Glomerular visceral epithelial cell (primary cell): ENCODE measurements at regions not wholly inside any gene's neighbourhood (a gene's known extent, or its start where the extent isn't known, plus 50 kb on each side); places are given as distances from the start of the nearest gene placed in this dataset.

Experiments used
- DNase-seq: peaks from one replicate; pipeline ENCODE4 v3.0.0-alpha.2; 2016; ENCODE audit errors: extremely low spot score

DNA sequence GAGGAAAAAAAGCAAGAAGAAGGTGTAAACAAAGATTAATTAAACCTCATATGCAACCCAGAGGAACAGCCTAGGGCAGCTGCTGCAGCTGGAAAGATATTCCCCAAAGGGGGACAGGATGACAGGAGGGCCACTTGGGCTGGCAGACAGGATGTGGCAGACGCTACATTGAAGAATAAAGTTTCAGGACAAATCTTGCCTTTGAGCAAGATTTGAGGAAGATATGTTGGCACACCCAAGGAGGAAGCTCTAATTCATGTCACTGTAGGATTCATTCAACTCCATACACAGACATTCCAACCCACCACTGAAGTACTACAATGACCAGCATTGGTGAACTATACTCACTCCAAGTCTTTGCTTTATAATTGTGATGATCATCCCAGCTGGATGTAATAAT lies 504.0 kb downstream of the SHQ1 start:
- no peak for DNase-seq

DNA sequence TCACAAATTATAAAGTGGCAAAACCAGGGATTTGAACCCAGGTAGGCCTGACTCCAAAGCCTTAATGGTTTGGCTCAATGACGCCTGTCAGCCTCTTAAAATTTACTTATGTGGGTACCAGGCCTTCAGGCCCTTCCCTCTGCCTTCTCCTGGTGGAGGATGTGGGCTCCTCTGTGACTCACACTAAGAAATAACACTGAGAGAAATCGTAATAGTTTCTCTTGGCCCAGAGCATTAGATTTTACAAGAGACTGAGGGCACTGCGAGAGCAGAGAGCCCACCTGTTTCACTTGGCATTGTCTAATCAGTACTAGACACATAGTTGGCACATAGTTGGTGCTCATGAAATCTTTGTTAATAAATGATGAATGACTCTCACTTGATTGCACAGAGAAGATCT lies 505.2 kb downstream of the SHQ1 start:
- DNase-seq = peak; percentile 51

DNA sequence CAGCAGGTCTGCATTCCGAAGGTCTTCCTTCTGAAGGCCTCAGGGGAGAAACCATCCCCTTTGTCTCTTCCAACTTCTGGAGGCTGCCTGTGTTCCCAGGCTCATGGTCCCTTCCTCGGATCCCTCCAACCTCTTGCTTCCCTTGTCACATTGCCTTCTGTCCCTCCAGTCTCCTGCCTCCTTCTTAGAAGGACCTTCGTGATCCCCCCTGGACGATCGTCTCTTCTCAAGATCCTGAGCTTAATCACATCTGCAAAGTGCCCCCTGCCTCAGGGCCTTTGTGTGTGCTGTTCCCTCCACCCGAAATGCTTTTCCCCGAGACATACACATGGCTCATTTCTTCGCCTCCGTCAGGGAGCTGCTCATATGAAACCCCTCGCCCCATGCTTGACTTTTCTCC lies 505.8 kb downstream of the SHQ1 start:
- no peak for DNase-seq

DNA sequence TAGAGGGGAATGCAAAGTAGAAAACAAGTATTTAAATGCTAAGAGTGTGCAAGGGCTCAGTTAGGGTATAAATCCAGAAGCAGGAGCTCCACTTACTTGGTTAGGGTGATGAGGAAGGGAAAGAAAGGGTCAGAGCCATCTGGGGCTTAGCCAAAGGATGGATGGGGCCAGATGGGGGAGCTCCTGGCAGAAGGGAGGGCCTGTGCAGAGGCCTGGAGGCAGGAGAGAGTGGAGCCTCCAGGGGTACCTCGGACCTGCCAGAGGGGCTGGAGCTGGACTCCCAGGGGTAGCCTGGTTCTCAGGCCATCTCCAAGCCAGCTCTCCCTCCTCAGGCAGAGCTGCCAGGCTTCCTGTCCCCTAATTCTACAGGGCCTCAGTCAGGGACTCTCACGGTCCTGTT lies 506.3 kb downstream of the SHQ1 start:
- DNase-seq = no peak

DNA sequence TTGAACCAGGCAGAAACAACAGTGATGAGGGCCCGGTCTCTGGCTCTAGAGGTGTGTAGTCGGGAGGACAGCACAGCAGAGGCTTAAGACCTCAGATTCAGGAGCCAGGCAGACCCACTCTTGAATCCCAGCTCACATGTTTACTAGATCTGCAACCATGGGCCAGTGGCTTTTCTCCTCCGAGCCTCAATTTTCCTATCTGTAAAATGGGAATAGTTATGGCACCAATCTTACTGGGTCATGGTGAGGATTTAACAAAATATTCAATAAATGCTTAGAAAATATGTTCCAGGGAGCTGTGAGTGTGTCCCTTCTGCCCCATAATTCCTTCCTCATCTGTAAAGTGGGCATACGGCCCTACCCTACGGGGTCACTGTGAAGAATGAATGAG lies 506.9 kb downstream of the SHQ1 start:
- DNase-seq = no peak

DNA sequence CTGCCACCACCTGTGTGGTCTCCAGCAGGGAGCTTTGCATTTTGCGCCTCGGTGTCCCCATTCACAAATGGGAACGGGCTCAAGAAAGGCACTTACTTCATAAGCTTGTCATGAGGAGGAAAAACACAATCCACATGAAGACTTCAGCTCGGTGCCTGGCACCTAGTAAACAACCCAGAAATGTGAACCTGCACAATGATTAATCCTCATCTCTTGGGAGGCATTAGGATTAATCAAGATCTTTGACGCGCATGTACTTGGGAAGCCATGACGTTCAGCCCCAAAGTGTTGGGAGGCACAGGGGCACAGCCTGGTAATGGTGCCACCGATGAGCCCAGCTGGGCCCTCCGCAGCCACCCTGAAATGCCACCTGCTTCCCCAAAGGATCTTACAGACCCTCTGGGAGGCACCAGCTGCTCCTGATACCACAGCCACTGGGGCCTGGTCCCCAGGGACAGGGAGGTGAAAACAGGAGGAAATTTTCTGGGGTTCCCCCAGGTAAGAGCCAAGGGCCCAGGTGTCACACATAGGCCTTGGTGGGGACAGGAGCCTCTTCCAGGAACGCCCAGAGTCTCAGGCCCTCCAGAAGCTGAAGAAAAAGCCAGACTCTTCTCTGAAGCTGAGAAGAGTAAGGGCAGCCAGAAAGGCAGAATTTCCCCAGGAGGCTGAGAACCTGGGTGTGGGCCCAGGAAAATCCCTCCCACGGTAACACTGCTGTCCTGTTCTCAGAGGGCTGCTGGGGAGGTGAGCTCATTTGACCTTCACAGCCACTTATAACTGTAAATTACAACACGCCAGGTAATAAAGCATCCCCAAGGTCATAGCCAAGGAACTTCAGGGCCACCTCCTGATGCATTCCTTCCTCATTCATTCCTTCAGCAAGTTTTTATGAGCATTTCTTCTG lies 507.5 kb downstream of the SHQ1 start:
- no peak for DNase-seq

DNA sequence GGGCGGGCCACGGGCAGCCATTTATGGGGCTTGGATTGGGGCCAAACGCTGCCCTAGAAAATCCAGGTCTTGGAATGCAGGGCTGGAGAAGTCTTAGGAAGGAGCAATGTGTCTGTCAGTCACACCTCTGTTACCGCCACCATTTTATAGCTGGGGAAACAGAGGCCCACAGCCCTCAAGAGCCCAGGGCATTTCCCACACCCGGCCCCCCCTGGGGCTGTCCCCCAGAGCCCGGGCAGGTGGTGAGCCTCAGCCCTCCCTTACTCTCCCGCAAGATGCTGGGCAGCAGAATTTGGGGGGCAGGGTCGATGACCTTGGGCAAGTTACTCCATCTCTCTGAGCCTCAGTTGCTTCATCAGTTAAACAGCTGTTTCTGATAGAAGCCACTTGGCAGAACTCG lies 508.2 kb downstream of the SHQ1 start:
- DNase-seq = no peak

DNA sequence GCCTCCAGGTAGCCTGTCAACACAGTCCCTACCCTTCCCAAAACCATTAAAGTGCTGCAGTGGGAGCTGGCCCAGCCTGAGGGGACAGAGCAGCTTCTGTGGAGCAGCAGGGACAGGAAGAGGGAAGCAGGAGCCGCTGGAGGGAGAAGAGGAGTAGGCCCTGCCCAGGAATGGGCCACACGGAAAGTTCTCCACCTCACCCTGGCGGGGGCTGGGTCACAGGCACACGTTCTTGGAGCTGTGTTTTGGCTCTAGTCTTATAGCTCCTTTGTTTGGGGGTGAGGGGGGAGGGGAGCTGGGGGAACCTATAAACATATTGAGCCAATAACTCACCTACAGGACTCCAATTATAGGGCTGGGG lies 508.6 kb downstream of the SHQ1 start:
- DNase-seq = no peak

DNA sequence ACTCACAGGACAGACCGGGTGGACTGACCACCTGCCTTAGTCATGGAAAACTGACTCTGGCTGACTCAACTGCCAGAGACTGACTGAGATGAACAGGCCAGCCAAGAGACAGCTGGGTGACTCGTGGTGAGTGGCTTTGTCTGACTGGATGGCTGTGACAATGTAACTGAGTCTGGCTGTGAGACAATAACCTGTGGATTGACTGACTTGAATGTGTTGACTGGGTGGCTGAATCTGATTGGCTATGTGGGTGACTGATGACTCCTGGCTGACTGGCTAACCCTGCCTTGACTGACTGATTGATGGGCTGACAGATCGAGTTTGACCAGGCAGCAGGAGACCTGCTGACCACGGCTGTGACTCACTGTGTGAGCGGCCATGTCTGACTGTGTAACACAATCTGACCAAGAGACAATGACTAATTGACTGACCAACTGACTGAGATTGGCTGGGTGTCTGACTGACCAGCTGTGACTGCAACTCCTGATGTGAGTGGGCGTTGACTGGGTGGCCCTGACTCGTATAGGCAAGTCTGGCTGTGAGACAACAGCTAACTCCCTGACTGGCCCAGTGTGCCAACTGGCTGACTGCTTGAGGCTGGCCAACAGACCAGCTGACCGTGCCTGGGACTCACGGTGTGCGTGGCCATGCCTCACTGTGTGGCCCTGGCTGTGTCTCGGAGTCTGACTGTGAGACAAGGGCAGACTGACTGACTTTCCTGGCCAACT lies 509.1 kb downstream of the SHQ1 start:
- peak; percentile 92 for DNase-seq

DNA sequence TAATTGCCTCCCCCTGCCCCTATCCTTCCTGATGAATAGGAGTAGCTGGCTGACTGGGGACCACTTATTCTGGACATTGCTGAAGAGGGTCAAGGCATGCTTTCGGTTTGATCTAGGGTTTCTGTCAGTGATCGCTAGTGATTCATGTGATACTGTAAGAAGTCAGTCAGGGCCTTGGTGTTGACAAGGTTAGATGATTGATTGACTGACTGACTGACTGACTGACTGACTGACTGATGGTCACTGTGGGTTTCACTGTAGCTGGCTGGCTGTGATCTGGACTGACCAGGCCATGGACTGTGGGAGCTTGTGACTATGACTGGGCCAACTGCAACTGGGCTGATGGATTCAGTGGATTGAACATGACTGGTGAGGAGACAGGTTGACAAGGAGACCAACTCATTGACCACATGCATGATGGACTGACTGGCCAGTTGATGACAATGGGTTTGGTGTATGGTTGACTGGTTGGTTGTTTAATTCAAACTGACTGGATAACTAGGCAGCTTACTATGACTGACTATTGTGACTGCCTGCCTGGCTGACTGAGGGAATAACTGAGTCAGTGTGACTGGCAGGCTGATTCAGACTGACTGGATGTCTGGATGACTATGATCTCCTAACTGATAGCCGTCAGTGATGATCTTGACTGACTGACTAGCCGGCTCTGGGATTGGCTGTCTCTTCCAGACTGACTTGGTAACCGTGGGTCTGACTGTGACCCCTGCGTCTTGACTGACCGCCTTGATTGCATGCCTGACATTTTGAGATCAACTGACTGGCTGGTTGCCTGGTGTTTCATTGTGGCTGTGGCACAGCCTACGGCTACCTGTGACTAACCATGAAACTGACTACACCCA lies 509.9 kb downstream of the SHQ1 start:
- no peak for DNase-seq

DNA sequence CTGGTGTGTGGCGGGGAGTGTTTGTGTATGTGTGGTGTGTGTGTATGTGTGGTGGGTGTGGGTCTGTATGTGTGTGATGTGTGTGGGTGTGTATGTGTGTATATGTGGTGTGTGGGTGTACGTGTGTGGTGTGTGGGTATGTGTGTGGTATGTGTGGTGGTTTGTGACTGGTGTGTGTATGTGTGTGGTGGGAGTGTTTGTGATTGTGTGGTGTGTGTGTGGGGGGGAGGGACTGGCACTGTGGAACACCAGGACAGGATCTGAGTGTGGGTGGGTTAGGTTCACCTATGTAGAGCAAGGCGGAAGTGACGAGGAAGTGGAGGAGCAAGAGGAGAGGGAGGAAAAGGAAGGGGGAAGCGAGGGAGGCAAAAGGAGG lies 510.8 kb downstream of the SHQ1 start:
- DNase-seq = no peak

DNA sequence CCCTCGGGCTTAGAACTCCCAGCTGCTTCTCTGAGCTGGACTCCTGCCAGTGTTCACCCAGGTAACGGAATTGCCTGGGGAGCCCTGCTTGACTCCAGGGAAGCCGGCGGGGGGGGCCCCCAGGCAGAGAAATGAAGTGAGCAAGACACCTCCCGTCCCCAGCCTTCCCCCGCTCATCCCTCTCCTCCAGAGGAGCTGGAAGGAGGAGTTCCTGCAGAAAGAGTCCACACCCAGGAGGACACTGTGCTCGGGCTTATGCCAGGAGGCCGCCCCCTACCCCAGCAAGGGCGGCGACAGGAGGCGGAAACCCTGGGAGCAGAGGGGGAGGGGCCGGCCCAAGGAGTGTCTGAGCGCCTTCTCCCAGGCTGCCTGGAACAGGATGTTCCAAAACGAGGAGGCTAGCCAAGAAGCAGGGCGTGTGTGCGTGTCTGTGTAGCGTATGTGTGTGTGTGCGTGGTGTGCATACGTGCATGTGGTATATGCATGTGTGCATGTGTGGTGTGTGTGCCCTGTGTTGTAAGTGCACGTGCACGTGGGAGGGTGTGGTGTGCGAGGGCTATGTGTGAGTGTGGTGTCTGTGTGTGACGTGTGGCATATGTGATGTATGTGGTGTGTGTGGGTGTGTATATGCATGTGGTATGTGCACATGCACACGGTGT lies 511.3 kb downstream of the SHQ1 start:
- peak; percentile 28 for DNase-seq

DNA sequence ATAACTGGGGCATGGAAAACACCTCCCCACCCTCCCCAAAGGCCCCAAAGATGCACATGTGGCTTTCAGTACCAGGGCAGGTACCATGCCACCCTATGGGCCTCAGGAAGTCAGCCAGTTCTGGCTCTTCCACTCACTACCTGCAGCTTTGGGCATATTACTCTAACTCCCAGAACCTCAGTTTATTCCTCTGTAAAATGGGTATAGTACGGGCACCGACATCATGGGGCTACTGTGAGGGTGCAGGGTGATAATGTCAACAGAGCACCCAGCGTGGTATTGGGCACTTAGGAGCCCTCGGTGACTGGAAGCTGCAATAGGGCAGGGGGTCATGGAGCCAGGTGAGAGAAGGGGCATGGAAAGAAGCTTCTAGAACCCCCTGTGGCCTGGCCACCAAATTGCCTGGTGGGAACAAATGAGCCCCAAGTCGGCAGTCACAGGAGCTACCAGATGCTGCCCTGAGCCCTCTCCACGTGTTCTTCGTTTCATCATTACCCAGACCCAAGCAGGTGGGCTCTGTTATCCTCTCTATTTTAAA lies 512.1 kb downstream of the SHQ1 start:
- DNase-seq = no peak

DNA sequence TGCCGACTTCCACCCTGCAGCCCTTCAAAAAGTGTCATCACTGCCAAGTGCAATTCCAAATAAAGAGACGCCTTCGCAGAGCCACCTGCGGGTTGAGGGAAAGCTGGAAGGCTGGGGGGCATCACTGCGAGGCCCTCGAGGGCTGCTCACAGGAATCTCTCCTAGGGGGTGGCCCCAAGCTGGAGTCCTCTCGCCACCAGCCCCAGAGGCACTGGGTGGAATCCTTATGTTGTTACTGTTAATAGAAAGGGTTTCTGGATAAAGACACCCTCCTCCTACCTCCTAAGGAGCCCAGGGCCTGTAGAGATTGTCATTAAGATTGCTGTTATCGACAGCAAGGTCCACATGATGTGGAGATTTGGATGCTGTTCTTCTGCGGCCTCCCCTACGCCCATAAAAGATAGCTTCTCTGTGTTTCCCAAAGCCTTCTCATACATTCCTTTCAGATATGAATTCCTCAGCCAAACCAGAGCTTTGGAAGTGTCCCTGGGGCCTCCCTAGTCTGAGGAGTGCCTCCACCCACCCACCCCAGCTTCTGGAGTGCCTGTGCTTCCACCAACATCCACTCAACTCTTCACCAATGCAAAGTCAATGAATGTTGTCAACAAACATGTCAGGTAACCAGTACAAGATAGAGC lies 512.7 kb downstream of the SHQ1 start:
- no peak for DNase-seq

DNA sequence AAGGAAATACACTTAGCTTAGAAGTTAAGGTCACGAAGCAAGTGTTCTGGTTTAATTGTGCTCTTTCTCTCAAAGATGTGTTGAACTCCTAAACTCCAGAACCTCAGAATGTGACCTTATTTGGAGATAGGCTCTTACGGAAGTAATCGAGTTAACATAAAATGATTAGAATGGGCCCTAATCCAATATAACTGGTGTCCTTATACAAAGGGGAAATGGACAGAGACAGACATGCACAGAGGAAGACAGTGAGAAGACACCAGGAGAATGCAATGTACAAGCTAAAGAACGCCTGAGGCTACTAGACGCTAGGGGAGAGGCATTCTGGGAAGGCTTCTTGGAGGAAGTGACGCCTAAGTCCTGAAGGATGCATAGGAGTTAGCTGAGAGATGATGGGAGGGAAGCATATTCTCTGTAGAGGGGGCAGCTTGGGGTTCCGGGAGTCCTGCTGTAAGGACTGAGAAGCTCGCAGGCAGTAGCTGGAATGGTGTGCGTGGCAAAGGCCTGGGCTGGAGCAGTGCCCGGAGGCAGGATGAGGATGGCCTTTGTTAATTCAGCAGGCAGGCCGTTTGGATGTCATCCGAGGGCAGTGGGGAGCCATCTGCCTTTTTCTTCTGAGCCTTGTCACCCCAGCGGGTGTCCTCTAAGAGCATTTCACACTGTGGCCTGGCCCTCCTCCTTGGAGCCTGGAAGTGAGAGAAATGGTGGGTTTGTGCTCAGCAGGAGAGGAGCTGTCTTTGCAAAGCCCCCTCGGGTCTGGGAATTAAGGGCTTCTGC lies 513.4 kb downstream of the SHQ1 start:
- DNase-seq = no peak

DNA sequence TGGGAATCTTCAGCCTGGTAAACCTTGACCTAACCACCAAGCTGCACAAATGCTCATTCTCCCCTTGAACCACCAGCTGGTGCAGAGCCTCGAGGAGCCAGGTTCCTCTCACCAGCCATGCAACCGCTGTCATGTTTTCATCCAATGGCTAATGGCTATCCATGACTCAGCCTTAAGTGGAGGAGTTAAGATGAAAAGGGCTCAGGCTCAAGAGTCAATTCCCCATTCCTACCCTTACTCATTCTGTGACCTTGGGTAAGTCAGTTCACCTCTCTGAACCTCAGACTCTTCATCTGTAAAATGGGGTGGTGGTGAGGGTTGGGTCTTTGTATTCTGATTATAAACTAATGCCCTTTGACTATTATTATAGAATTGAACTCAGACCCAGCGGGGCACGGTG lies 515.6 kb downstream of the SHQ1 start:
- DNase-seq = no peak

DNA sequence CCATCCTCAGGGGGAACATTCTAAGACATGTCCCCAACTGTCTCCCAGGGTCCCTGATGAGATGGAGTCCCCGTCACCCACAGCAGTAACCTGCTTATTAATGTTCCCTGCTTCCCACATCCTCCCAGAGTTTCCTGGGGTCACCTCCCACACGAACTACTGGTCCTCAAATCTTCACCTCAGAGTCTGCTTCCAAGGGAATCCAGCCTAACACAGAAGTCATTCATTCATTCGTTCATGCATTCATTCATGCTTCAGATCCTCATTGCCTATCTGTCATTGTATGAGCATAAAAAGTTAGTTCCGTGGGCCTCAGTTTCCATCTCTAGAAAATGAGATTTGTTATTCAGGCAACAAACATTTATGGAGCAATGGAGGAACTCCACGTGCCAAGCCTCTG lies 516.2 kb downstream of the SHQ1 start:
- DNase-seq = no peak

DNA sequence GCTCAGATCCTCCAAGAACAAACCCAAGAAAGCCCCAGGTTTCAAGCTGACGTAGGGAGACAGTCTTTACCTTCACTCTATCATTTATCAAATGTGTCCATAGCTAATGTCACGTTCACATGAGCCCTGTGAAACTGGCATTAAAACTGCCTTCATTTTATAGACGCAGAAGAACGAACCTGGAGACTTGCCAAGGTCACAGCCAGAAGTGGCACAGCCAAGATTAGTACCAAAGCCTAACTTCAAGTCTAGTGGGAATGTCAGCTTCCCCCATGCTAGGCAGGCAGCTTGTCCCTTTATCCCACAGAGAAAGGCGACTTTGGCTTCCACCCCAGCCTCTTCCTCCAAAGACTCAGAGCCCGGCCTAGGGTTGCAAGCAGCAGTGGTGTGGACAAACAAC lies 517.2 kb downstream of the SHQ1 start:
- DNase-seq = no peak

DNA sequence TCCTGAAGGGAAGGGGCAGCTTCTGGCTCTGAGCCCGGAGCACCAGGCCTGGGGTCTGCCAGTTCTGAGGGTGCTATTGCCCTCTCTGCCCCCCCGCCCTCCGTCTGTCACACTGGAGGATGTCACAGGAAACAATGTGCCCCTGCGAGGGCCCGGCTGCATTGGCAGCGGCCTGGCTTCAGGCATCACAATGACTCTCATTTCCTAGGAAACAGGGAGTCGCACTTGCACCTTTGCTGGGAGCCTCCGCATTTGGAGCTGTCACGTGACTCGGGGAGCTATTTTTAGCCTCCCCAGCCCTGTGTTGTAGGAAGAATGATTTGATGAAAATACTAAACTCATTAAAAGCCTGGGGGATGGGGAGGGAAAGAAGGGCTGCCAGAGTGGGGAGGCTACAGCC lies 518.9 kb downstream of the SHQ1 start:
- DNase-seq = no peak

DNA sequence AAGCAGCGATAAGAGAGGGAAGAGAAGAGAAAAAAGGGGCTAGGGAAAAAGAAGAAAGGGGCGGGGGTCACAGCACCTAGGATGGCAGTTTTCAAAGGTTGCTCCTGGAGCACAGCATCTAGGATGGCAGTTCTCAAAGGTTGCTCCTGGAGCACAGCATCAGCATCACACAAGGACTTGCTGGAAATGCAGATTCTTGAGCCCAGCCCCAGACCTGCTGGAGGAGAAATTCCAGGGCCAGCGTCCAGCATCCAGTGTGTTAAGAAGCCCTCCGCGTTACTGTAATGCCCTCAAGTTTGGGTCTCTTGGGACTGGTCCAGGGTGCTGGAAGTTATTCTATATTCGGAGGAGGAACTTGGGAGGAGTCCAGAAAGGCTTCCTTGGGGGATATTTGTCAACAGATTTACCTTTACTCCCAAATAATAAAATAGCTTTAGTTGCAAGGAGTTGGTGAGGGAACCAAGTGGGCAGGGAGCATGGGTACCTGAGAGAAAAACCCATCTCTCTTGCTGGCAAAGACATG lies 519.4 kb downstream of the SHQ1 start:
- DNase-seq = no peak
